T-cell (primary cell): ENCODE measurements at regions not wholly inside any gene's neighbourhood (a gene's known extent, or its start where the extent isn't known, plus 50 kb on each side); places are given as distances from the start of the nearest gene placed in this dataset.

Experiments
- ATAC-seq, 4 experiments: fragments of 200-7000 bp in 3 of 4; fragments of 150-1000 bp in 1 of 4; cut with Tn5 transposase; replicated peaks in 1 of 4; 1 replicate in 3 of 4; 2 replicates in 1 of 4; pipeline ENCODE4 v1.10.0; 2021; ENCODE audit warnings: moderate library complexity in 3 of 4, mild to moderate bottlenecking in 2 of 4, moderate number of reproducible peaks in 1 of 4
- CTCF ChIA-PET, 2 donors: fragments of 300-600 bp; sonication (Branson Sonifier 250); formaldehyde crosslinking; loops; one replicate each; lab custom pipeline; 2022; ENCODE audit warnings: antibody characterized with exemption in 2 of 2; lab: Charles Lee
- POLR2A ChIA-PET, 2 donors: fragments of 300-600 bp; sonication (Branson Sonifier 250); formaldehyde crosslinking; loops; one replicate each; lab custom pipeline; 2022; ENCODE audit warnings: antibody characterized with exemption in 2 of 2; lab: Charles Lee
- DNase-seq, 35 experiments: peaks; one replicate each; pipeline versions ENCODE4 v3.0.0 to v3.0.0-alpha.2; 2013 to 2023
- H3K27ac ChIP-seq: one replicate; pipeline ENCODE4 v1.5.1; 2013; ENCODE audit warnings: low read length
- H3K27me3 ChIP-seq, 2 experiments: replicated peaks in 1 of 2; 1 replicate in 1 of 2; 2 replicates in 1 of 2; pipeline versions ENCODE4 v1.6.1 to v1.7.0; 2013; ENCODE audit warnings: low read length in 1 of 2, mixed read lengths in 1 of 2; ENCODE audit not compliant: control insufficient read depth in 2 of 2, insufficient read depth in 2 of 2; ENCODE audit errors: extremely low read depth in 1 of 2
- H3K36me3 ChIP-seq, 2 donors: 1 replicate in 1 of 2; 2 replicates in 1 of 2; pipeline versions ENCODE4 v1.6.1 to v1.7.0; 2013; ENCODE audit warnings: low read length in 1 of 2; ENCODE audit not compliant: control insufficient read depth in 2 of 2, insufficient read depth in 1 of 2; ENCODE audit errors: extremely low read depth in 1 of 2
- H3K4me1 ChIP-seq, 2 experiments: 1 replicate in 1 of 2; 2 replicates in 1 of 2; pipeline versions ENCODE4 v1.6.1 to v1.7.0; 2013; ENCODE audit warnings: low read length in 2 of 2, mixed read lengths in 1 of 2; ENCODE audit not compliant: insufficient read depth in 2 of 2, control insufficient read depth in 1 of 2; ENCODE audit errors: extremely low read depth in 1 of 2
- H3K4me3 ChIP-seq, 2 donors: 1 replicate in 1 of 2; 2 replicates in 1 of 2; pipeline versions ENCODE4 v1.5.1 to v1.7.0; 2013; ENCODE audit warnings: mild to moderate bottlenecking in 2 of 2, low read length in 1 of 2, moderate library complexity in 1 of 2; ENCODE audit not compliant: control insufficient read depth in 1 of 2; ENCODE audit errors: extremely low read depth in 1 of 2
- H3K9me3 ChIP-seq: 2 replicates; pipeline ENCODE4 v1.7.0; 2013
- H3K27ac Mint-ChIP-seq, 2 donors: one replicate each; pipeline ENCODE4 v1.8.0; 2020 to 2021; ENCODE audit warnings: mild to moderate bottlenecking in 2 of 2, mixed read lengths in 2 of 2
- H3K27me3 Mint-ChIP-seq, 2 donors: one replicate each; pipeline ENCODE4 v1.8.0; 2021 to 2022; ENCODE audit warnings: mixed read lengths in 2 of 2
- H3K36me3 Mint-ChIP-seq: one replicate; pipeline ENCODE4 v1.8.0; 2021; ENCODE audit warnings: mixed read lengths
- H3K4me1 Mint-ChIP-seq, 3 donors: one replicate each; pipeline ENCODE4 v1.8.0; 2020 to 2022; ENCODE audit warnings: mixed read lengths in 3 of 3, mild to moderate bottlenecking in 1 of 3
- H3K4me3 Mint-ChIP-seq, 3 donors: one replicate each; pipeline ENCODE4 v1.8.0; 2020 to 2022; ENCODE audit warnings: mild to moderate bottlenecking in 3 of 3, mixed read lengths in 3 of 3, moderate library complexity in 3 of 3
- H3K9me3 Mint-ChIP-seq, 3 donors: one replicate each; pipeline ENCODE4 v1.8.0; 2020 to 2022; ENCODE audit warnings: mixed read lengths in 3 of 3
- WGBS: methylation state at CpG from one replicate; pipeline ENCODE4 v1.1.5; 2013; ENCODE audit warnings: missing lambda C conversion rate; ENCODE audit not compliant: insufficient coverage; 5-methylcytosine and 5-hydroxymethylcytosine counted together

DNA sequence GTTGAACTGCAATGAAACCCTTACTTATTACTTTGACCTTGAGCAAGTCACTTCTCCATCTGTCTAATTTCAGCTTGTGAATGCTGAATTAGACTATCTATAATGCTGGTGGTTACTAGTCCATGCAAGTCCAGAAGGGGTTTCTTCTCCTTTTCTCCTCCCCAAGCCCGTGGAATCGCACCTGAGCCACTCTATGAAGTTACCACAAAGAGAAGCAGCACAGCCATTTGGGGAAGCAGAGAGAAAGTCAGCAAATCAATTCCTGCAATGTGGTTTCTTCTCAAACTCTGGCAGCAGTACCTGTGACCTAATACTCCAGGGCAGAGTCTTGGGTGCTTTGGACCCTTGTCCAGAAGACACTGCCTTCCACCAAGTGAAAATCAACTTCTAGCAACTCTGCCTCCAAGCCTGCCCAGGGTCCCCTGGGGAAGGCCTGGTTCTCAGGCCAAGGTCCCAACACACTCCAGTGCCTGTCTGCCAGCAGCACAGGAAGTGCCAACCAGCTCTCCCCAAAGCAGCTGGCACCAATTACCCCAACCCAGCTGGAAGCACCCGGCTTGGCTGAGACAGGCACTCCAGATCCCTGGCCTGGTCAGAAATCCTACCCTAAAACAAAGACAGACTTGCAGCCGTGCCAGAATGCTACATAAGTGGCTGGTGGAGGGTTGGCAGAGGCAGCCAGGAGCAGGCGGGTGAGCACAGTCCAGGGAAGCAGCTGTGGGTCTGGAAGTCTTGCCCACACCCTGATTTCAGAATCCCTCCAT lies 200.3 kb downstream of the LSM5 start:
- H3K36me3 ChIP-seq, result no peaks in the 10 kb centered on the region
- Mint-ChIP-seq H3K4me3 (no peak overlapping the region), H3K27ac (no peak overlapping the region), H3K27me3 (peaks cover 4 to 8% of the 10 kb centered on the region in 2 donors), H3K9me3 (no peaks in the 10 kb centered on the region), H3K4me1 (no peaks in the 10 kb centered on the region), H3K36me3 (no peaks in the 10 kb centered on the region)
- POLR2A ChIA-PET, result no interaction called here
- ATAC-seq, result no peak
- no peaks in the 10 kb centered on the region for H3K4me1 ChIP-seq
- no peak overlapping the region for H3K4me3 ChIP-seq
- peaks cover 0 to 6% of the 10 kb centered on the region in 2 experiments for H3K27me3 ChIP-seq
- H3K9me3 ChIP-seq, result no peaks in the 10 kb centered on the region
- no peak overlapping the region for H3K27ac ChIP-seq
- DNase-seq, result peak in 1 of 35 experiments; percentile 0
- CTCF ChIA-PET, result no interaction called here
- 86% methylated on average over 1 of the region's 5 CpGs for WGBS

- Histone ChIP-seq H3K27ac (no peak overlapping the region), H3K4me3 (no peak overlapping the region), H3K9me3 (no peaks in the 10 kb centered on the region), H3K4me1 (no peaks in the 10 kb centered on the region), H3K36me3 (no peaks in the 10 kb centered on the region), H3K27me3 (no peaks in the 10 kb centered on the region)
- H3K4me1 Mint-ChIP-seq, result no peaks in the 10 kb centered on the region
- H3K27ac Mint-ChIP-seq, result no peak overlapping the region
- CTCF ChIA-PET, result no interaction called here
- H3K4me3 Mint-ChIP-seq, result no peak overlapping the region
- H3K9me3 Mint-ChIP-seq, result no peaks in the 10 kb centered on the region
- DNase-seq (no peak), ATAC-seq (no peak)
- POLR2A ChIA-PET, result no interaction called here
- peaks cover 4 to 5% of the 10 kb centered on the region in 2 donors for H3K27me3 Mint-ChIP-seq
- H3K36me3 Mint-ChIP-seq, result no peaks in the 10 kb centered on the region
- WGBS, result no CpG with 5 or more reads among the region's 2 CpGs
Measured at GRCh38 chr7:32285698-32286097, 204.5 kb downstream of the LSM5 start.

DNA sequence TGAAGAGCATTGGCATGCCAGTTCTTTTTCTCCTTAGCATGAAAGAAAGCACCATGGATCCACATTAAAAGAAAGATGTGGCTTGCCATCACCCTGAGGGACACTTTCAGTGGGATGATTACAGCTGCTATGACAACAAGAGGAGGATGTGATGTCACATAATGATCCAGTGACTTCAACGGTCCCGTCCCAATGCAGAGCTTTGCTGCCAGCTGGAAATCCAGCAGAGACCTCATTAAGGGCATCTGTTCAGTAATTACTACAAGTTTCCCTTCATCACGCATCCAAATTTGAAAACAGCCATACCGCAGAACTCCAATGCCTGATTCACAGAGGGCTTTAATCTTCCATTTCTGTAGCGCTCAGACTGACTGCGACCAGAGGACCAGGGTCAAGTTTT lies 206.6 kb downstream of the LSM5 start:
- H3K9me3 ChIP-seq, result no peaks in the 10 kb centered on the region
- no peak overlapping the region for H3K27ac ChIP-seq
- Mint-ChIP-seq H3K4me1 (no peaks in the 10 kb centered on the region), H3K27me3 (peaks cover 4 to 5% of the 10 kb centered on the region in 2 donors), H3K4me3 (no peak overlapping the region), H3K9me3 (no peaks in the 10 kb centered on the region), H3K36me3 (no peaks in the 10 kb centered on the region), H3K27ac (no peak overlapping the region)
- no peaks in the 10 kb centered on the region for H3K4me1 ChIP-seq
- ChIA-PET CTCF (no interaction called here), POLR2A (no interaction called here)
- H3K4me3 ChIP-seq, result no peak overlapping the region
- H3K36me3 ChIP-seq, result no peaks in the 10 kb centered on the region
- 90% methylated on average over 6 of the region's 6 CpGs for WGBS
- DNase-seq, result no peak
- no peak for ATAC-seq
- no peaks in the 10 kb centered on the region for H3K27me3 ChIP-seq

- H3K27me3 ChIP-seq, result no peaks in the 10 kb centered on the region
- Mint-ChIP-seq H3K27me3 (peaks cover 3 to 4% of the 10 kb centered on the region in 2 donors), H3K36me3 (no peaks in the 10 kb centered on the region), H3K4me1 (no peaks in the 10 kb centered on the region), H3K9me3 (no peaks in the 10 kb centered on the region), H3K27ac (no peak overlapping the region), H3K4me3 (no peak overlapping the region)
- no peaks in the 10 kb centered on the region for H3K9me3 ChIP-seq
- H3K27ac ChIP-seq, result no peak overlapping the region
- ATAC-seq (no peak), DNase-seq (no peak)
- ChIA-PET CTCF (no interaction called here), POLR2A (no interaction called here)
- no CpG with 5 or more reads among the region's 1 CpG for WGBS
- no peaks in the 10 kb centered on the region for H3K36me3 ChIP-seq
- H3K4me1 ChIP-seq, result no peaks in the 10 kb centered on the region
- no peak overlapping the region for H3K4me3 ChIP-seq
Measured at GRCh38 chr7:32279500-32279899, 209.3 kb upstream of the PDE1C start.

DNA sequence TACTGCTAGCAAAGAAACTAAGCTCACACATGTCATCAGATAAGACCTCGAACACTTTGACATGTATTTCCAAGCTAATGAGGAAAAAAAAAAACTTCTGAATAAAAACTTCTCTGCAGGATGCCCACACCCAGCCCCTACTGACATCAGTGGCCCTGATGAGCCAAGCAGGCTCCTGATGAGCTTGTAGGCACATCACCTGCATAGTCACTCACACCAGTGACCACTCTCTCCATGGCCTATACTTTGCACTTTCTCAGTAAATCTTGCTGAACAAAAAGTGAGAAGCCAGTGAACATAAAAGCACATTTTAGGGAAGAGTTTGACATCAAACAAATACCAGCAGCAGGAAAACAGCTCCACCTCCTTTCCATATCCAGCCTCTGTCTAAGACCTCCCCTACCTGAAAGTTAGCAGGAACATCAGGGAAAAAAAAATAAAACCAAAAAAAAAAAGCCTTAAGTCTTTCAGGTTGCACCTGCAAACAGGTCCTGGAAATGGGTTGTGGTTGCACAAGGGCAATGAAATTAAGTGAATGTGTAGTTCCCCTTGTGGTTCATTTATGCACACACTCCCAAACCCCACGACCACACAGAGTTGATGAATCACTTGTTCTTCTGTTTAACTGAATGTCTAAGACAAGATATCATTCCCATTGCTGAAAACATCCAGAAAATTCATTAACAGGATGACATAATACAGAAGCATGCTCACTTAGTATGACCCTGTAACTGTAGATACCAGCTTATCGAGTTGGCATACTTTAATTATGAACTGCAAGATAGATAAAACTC lies 205.2 kb upstream of the PDE1C start:
- Mint-ChIP-seq H3K9me3 (no peaks in the 10 kb centered on the region), H3K27me3 (peaks cover 0 to 3% of the 10 kb centered on the region in 2 donors), H3K4me3 (no peak overlapping the region), H3K27ac (no peak overlapping the region), H3K36me3 (no peaks in the 10 kb centered on the region), H3K4me1 (no peaks in the 10 kb centered on the region)
- Histone ChIP-seq H3K9me3 (no peaks in the 10 kb centered on the region), H3K36me3 (no peaks in the 10 kb centered on the region), H3K4me1 (no peaks in the 10 kb centered on the region), H3K27ac (no peak overlapping the region), H3K27me3 (no peaks in the 10 kb centered on the region), H3K4me3 (no peak overlapping the region)
- WGBS, result no CpG with 5 or more reads among the region's 3 CpGs
- no peak for DNase-seq
- POLR2A ChIA-PET, result no interaction called here
- no peak for ATAC-seq
- CTCF ChIA-PET, result interaction anchor here in 1 of 2 donors (0.6 kb wide), 1 partner anchor 112 kb away, joined by 5 read pairs; no protein-coding TSS in a partner anchor

- Histone ChIP-seq H3K4me1 (no peaks in the 10 kb centered on the region), H3K36me3 (no peaks in the 10 kb centered on the region), H3K9me3 (no peaks in the 10 kb centered on the region), H3K27me3 (no peaks in the 10 kb centered on the region), H3K27ac (no peak overlapping the region), H3K4me3 (no peak overlapping the region)
- DNase-seq (no peak), ATAC-seq (no peak)
- H3K36me3 Mint-ChIP-seq, result no peaks in the 10 kb centered on the region
- CTCF ChIA-PET, result no interaction called here
- no peaks in the 10 kb centered on the region for H3K4me1 Mint-ChIP-seq
- H3K4me3 Mint-ChIP-seq, result no peak overlapping the region
- no CpG with 5 or more reads among the region's 1 CpG for WGBS
- no peak overlapping the region for H3K27ac Mint-ChIP-seq
- H3K9me3 Mint-ChIP-seq, result no peaks in the 10 kb centered on the region
- POLR2A ChIA-PET, result no interaction called here
- peaks cover 0 to 3% of the 10 kb centered on the region in 2 donors for H3K27me3 Mint-ChIP-seq
Measured at GRCh38 chr7:32273297-32273696, 203.1 kb upstream of the PDE1C start.
